ENCODE measurements at regions not wholly inside any gene's neighbourhood (a gene's known extent, or its start where the extent isn't known, plus 50 kb on each side); places are given as distances from the start of the nearest gene placed in this dataset.

DNA sequence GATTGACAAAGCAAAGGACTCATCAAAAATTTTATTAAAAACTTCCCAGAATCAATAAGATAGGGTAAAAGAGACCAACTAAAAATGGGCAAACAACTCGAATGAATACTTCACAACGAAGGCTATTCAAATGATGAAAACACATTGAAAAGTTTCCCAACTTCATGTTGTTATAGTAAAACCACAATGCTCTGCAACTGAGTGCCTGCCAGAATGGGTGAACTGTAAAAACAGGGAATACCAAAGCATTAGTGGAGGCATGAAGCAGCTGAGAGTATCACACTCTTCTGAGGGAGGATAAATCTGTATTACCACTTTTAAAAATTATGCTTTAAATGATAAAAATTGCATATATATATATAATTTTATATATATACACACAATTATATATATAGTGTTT, 1214.7 kb downstream of the SORCS3 start:
- no peak for TF ChIP-seq POLR2AphosphoS5 (IDR thresholded peaks at IDR 0.05)
- no peak for TF ChIP-seq POLR2A (IDR thresholded peaks at IDR 0.05)
- TF ChIP-seq, protein P1, sequence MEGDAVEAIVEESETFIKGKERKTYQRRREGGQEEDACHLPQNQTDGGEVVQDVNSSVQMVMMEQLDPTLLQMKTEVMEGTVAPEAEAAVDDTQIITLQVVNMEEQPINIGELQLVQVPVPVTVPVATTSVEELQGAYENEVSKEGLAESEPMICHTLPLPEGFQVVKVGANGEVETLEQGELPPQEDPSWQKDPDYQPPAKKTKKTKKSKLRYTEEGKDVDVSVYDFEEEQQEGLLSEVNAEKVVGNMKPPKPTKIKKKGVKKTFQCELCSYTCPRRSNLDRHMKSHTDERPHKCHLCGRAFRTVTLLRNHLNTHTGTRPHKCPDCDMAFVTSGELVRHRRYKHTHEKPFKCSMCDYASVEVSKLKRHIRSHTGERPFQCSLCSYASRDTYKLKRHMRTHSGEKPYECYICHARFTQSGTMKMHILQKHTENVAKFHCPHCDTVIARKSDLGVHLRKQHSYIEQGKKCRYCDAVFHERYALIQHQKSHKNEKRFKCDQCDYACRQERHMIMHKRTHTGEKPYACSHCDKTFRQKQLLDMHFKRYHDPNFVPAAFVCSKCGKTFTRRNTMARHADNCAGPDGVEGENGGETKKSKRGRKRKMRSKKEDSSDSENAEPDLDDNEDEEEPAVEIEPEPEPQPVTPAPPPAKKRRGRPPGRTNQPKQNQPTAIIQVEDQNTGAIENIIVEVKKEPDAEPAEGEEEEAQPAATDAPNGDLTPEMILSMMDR (IDR thresholded peaks at IDR 0.05), result no peak
